Activated B cell treated with CpG ODN at 0.5 μM for 24 hours (primary cell): ENCODE measurements at regions not wholly inside any gene's neighbourhood (a gene's known extent, or its start where the extent isn't known, plus 50 kb on each side); places are given as distances from the start of the nearest gene placed in this dataset.
"Not testable (repeated sequence)": the region's sequence is repeated elsewhere in the genome, so short reads cannot be mapped to it uniquely, and the experiment has no call there.

Source experiments
- ATAC-seq: fragments of 200-7000 bp; cut with Tn5 transposase; one replicate; pipeline ENCODE4 v1.10.0; 2021; ENCODE audit warnings: low read depth, mild to moderate bottlenecking, moderate library complexity
- CTCF ChIA-PET: fragments of 350-600 bp; sonication (Branson Sonifier 250); formaldehyde crosslinking; loops from one replicate; lab custom pipeline; 2021; ENCODE audit warnings: antibody characterized with exemption; lab: Charles Lee
- POLR2A ChIA-PET: fragments of 350-600 bp; sonication (Branson Sonifier 250); formaldehyde crosslinking; loops from one replicate; lab custom pipeline; 2021; ENCODE audit warnings: antibody characterized with exemption; lab: Charles Lee
- DNase-seq: peaks from one replicate; pipeline ENCODE4 v3.0.0; 2022
- H3K27ac Mint-ChIP-seq: one replicate; pipeline ENCODE4 v1.8.0; 2020; ENCODE audit warnings: mixed read lengths
- H3K27me3 Mint-ChIP-seq: one replicate; pipeline ENCODE4 v1.8.0; 2021; ENCODE audit warnings: mixed read lengths
- H3K36me3 Mint-ChIP-seq: one replicate; pipeline ENCODE4 v1.8.0; 2021; ENCODE audit warnings: low read depth, mixed read lengths
- H3K4me1 Mint-ChIP-seq: one replicate; pipeline ENCODE4 v1.8.0; 2021; ENCODE audit warnings: mixed read lengths
- H3K4me3 Mint-ChIP-seq: one replicate; pipeline ENCODE4 v1.8.0; 2020; ENCODE audit warnings: mild to moderate bottlenecking, mixed read lengths
- H3K9me3 Mint-ChIP-seq: one replicate; pipeline ENCODE4 v1.8.0; 2020; ENCODE audit warnings: mixed read lengths
- intact Hi-C: fragments of 100-400 bp; cut with micrococcal nuclease; formaldehyde crosslinking; loops from one replicate; pipeline ENCODE4 v1.15.1; 2024
- TF ChIP-seq, protein P1 (sequence below): fragments of 200-600 bp; IDR thresholded peaks from one replicate; pipeline ENCODE4 v1.8.0; 2022; ENCODE audit warnings: antibody characterized with exemption, mild to moderate bottlenecking

DNA sequence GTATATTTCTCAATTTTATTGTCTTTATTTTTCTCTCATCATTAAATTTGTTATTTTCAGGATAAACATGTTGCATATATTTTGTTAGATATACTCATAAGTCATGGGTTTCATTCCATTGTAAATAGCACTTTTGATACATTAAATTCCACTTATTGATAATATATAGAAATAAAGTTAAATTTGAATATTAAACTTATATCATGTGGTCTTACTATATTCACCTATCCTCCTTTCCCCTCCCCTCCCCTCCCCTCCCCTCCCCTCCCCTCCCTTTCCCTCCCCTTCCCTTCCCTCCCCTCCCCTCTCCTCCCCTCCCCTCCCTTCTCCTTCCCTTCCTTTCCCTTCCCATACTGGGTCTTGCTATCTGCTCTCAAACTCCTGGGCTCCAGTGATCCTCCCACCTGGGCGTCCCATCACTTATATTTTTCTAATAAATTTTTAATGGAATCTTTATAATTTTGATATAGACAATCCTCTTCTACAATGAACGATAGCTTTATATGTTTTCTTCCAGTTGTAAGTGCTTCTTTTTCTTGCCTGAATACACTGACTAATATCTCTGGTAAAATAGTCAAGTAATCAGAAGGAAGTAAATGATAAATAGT lies 692.4 kb downstream of the C6orf118 start:
- DNase-seq (no peak), ATAC-seq (no peak)
- Mint-ChIP-seq H3K9me3 (peaks cover 2% of the 10 kb centered on the region), H3K27me3 (no peaks in the 10 kb centered on the region), H3K36me3 (no peaks in the 10 kb centered on the region), H3K4me3 (no peak overlapping the region), H3K27ac (no peak overlapping the region), H3K4me1 (no peaks in the 10 kb centered on the region)
- intact Hi-C loops: no loop called here
- CTCF ChIA-PET: no interaction called here
- POLR2A ChIA-PET: no interaction called here
- TF ChIP-seq, protein P1, sequence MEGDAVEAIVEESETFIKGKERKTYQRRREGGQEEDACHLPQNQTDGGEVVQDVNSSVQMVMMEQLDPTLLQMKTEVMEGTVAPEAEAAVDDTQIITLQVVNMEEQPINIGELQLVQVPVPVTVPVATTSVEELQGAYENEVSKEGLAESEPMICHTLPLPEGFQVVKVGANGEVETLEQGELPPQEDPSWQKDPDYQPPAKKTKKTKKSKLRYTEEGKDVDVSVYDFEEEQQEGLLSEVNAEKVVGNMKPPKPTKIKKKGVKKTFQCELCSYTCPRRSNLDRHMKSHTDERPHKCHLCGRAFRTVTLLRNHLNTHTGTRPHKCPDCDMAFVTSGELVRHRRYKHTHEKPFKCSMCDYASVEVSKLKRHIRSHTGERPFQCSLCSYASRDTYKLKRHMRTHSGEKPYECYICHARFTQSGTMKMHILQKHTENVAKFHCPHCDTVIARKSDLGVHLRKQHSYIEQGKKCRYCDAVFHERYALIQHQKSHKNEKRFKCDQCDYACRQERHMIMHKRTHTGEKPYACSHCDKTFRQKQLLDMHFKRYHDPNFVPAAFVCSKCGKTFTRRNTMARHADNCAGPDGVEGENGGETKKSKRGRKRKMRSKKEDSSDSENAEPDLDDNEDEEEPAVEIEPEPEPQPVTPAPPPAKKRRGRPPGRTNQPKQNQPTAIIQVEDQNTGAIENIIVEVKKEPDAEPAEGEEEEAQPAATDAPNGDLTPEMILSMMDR: no peak

GRCh38 chr6:164612751-164613150 lies 696.7 kb downstream of the C6orf118 start:
- Mint-ChIP-seq H3K4me3 (no peak overlapping the region), H3K36me3 (no peaks in the 10 kb centered on the region), H3K27me3 (no peaks in the 10 kb centered on the region), H3K9me3 (peaks cover 2% of the 10 kb centered on the region), H3K4me1 (no peaks in the 10 kb centered on the region), H3K27ac (no peak overlapping the region)
- intact Hi-C loops: no loop called here
- ChIA-PET POLR2A (no interaction called here), CTCF (no interaction called here)
- no peak for DNase-seq
- ATAC-seq: no peak
- TF ChIP-seq, protein P1: no peak

GRCh38 chr6:164610859-164611258 lies 698.5 kb downstream of the C6orf118 start:
- H3K27me3 Mint-ChIP-seq, POLR2A ChIA-PET, H3K4me3 Mint-ChIP-seq, H3K27ac Mint-ChIP-seq, H3K4me1 Mint-ChIP-seq, H3K9me3 Mint-ChIP-seq, CTCF ChIA-PET, H3K36me3 Mint-ChIP-seq, intact Hi-C loops, DNase-seq: not testable (repeated sequence)
- ATAC-seq: peak; percentile 58

DNA sequence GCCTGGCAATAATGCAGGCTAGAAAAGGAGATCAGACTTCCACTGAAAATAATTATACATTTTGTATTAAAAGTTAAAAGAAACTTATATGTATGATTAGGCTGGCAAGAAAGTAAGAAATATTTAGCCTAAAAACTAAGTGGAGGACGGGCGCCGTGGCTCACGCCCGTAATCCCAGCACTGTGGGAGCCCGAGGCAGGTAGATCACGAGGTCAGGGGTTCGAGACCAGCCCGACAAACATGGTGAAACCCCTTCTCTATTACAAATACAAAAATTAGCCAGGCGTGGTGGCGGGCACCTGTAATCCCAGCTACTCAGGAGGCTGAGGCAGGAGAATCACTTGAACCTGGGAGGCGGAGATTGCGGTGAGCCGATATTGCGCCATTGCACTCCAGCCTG lies 707.0 kb downstream of the C6orf118 start:
- H3K27ac Mint-ChIP-seq, DNase-seq, H3K27me3 Mint-ChIP-seq, ATAC-seq, H3K4me3 Mint-ChIP-seq, H3K9me3 Mint-ChIP-seq, intact Hi-C loops, H3K36me3 Mint-ChIP-seq, CTCF ChIA-PET, POLR2A ChIA-PET, H3K4me1 Mint-ChIP-seq: not testable (repeated sequence)

- ATAC-seq (no peak), DNase-seq (no peak)
- POLR2A ChIA-PET: no interaction called here
- H3K9me3 Mint-ChIP-seq: peaks cover 7% of the 10 kb centered on the region
- H3K4me1 Mint-ChIP-seq: no peaks in the 10 kb centered on the region
- TF ChIP-seq, protein P1: no peak
- no peak overlapping the region for H3K4me3 Mint-ChIP-seq
- CTCF ChIA-PET: no interaction called here
- intact Hi-C loops: no loop called here
- no peak overlapping the region for H3K27ac Mint-ChIP-seq
- H3K27me3 Mint-ChIP-seq: no peaks in the 10 kb centered on the region
- no peaks in the 10 kb centered on the region for H3K36me3 Mint-ChIP-seq
Observed at GRCh38 chr6:164581563-164581962, 727.8 kb downstream of the C6orf118 start.

DNA sequence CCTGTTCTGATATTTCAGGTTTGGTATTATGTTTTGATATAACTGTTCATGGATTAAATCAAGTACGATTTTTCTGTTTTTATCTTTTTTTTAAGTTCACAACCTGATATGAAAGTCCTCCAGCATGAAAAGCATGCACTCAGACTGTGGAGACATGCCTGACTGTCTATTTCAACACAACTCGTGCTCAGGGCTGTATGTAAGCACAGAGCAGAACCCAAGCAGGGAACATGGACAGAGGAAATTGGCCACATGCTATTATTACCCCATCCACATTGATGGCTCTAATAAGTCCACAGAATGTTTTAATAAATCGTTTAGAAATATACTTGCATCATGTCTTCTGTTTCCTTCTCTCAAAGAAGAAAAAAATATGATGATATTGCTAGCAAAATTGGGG lies 730.4 kb downstream of the C6orf118 start:
- intact Hi-C loops: no loop called here
- DNase-seq (no peak), ATAC-seq (no peak)
- peaks cover 10% of the 10 kb centered on the region for H3K9me3 Mint-ChIP-seq
- H3K27me3 Mint-ChIP-seq: no peaks in the 10 kb centered on the region
- TF ChIP-seq, protein P1: no peak
- ChIA-PET POLR2A (no interaction called here), CTCF (no interaction called here)
- H3K4me1 Mint-ChIP-seq: no peaks in the 10 kb centered on the region
- no peak overlapping the region for H3K27ac Mint-ChIP-seq
- H3K4me3 Mint-ChIP-seq: no peak overlapping the region
- H3K36me3 Mint-ChIP-seq: no peaks in the 10 kb centered on the region
